Body of pancreas (tissue), 4 donors: ENCODE measurements at regions not wholly inside any gene's neighbourhood (a gene's known extent, or its start where the extent isn't known, plus 50 kb on each side); places are given as distances from the start of the nearest gene placed in this dataset.
A peak's percentile ranks its signal among the peaks of the same experiment; 100 is the strongest.

Experiments
- ATAC-seq: fragments of 150-250 bp; one replicate; pipeline ENCODE4 v1.9.1; 2016
- DNase-seq, 4 donors: peaks; one replicate each; pipeline ENCODE4 v3.0.0-alpha.2; 2019
- H3K27ac ChIP-seq, 4 donors: fragments of 200-600 bp; sonication (generic); 1 replicate in 3 of 4; 2 replicates in 1 of 4; pipeline versions ENCODE4 v1.5.1 to v1.6.1; 2016 to 2019; ENCODE audit warnings: mild to moderate bottlenecking in 1 of 4, mixed read lengths in 1 of 4, moderate library complexity in 1 of 4
- H3K27me3 ChIP-seq, 2 donors: fragments of 200-600 bp; sonication (generic); one replicate each; pipeline ENCODE4 v1.6.0; 2016; ENCODE audit warnings: mild to moderate bottlenecking in 1 of 2
- H3K36me3 ChIP-seq, 2 donors: fragments of 200-600 bp; sonication (generic); replicated peaks in 1 of 2; 2 replicates each; pipeline ENCODE4 v1.5.1; 2016; ENCODE audit warnings: low read depth in 2 of 2; ENCODE audit not compliant: insufficient read depth in 1 of 2
- H3K4me1 ChIP-seq: fragments of 200-600 bp; sonication (generic); one replicate; pipeline ENCODE4 v1.6.0; 2016
- H3K4me3 ChIP-seq, 2 donors: fragments of 200-600 bp; sonication (generic); 1 replicate in 1 of 2; 2 replicates in 1 of 2; pipeline ENCODE4 v1.5.1; 2016 to 2019
- H3K9me3 ChIP-seq, 3 donors: fragments of 200-600 bp; sonication (generic); 1 replicate in 2 of 3; 2 replicates in 1 of 3; pipeline ENCODE4 v1.5.1; 2016
- POLR2A ChIP-seq, 3 donors: fragments of 450-650 bp; IDR thresholded peaks; one replicate each; pipeline ENCODE4 v1.6.1; 2016; ENCODE audit warnings: antibody characterized with exemption in 3 of 3, mild to moderate bottlenecking in 2 of 3
- WGBS, 2 donors: methylation state at CpG; one replicate each; pipeline ENCODE4 v1.1.5; 2017; 5-methylcytosine and 5-hydroxymethylcytosine counted together
- intact Hi-C: fragments of 100-400 bp; cut with DNase I; formaldehyde crosslinking; loops from one replicate; pipeline ENCODE4 v1.15.1; 2023
- TF ChIP-seq, protein P1 (sequence below), 7 experiments: fragments of 450-650 bp in 4 of 7; fragments of 200-600 bp in 3 of 7; sonication (generic) in 3 of 7; IDR thresholded peaks; one replicate each; pipeline ENCODE4 v1.5.1; 2016 to 2019; ENCODE audit warnings: antibody characterized with exemption in 7 of 7

DNA sequence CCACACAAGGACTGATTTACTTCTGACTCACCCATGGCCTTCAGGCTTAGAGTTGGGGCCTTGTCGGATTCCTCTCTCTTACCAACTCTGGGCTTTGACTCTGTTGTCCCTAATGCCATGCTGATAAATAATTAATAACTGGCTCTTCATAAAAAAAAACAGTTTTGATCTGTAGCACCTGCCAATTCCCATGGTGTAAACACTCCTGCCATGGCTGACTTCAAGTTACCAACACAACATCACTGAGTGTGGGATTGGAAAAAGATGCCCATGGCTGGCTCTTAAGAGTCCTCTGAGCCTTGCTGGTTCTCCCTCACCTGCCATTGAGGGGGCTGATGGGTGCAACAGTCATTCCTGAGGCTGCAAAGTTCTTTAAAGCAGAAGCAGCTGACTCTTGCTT is 104.8 kb downstream of the KIF26A start:
- no peaks in the 10 kb centered on the region for H3K36me3 ChIP-seq
- no peaks in the 10 kb centered on the region for H3K9me3 ChIP-seq
- no peak overlapping the region for H3K4me3 ChIP-seq
- peaks cover 16% of the 10 kb centered on the region for H3K4me1 ChIP-seq
- no peak for TF ChIP-seq POLR2A (IDR thresholded peaks at IDR 0.05)
- TF ChIP-seq, protein P1, sequence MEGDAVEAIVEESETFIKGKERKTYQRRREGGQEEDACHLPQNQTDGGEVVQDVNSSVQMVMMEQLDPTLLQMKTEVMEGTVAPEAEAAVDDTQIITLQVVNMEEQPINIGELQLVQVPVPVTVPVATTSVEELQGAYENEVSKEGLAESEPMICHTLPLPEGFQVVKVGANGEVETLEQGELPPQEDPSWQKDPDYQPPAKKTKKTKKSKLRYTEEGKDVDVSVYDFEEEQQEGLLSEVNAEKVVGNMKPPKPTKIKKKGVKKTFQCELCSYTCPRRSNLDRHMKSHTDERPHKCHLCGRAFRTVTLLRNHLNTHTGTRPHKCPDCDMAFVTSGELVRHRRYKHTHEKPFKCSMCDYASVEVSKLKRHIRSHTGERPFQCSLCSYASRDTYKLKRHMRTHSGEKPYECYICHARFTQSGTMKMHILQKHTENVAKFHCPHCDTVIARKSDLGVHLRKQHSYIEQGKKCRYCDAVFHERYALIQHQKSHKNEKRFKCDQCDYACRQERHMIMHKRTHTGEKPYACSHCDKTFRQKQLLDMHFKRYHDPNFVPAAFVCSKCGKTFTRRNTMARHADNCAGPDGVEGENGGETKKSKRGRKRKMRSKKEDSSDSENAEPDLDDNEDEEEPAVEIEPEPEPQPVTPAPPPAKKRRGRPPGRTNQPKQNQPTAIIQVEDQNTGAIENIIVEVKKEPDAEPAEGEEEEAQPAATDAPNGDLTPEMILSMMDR (IDR thresholded peaks at IDR 0.05), result no peak
- H3K27me3 ChIP-seq, result no peaks in the 10 kb centered on the region
- ATAC-seq (no peak), DNase-seq (no peak)
- 87 to 95% methylated on average over 1 of the region's 1 CpG for WGBS, 2 donors
- H3K27ac ChIP-seq, result no peak overlapping the region
- intact Hi-C loops, result no loop called here

DNA sequence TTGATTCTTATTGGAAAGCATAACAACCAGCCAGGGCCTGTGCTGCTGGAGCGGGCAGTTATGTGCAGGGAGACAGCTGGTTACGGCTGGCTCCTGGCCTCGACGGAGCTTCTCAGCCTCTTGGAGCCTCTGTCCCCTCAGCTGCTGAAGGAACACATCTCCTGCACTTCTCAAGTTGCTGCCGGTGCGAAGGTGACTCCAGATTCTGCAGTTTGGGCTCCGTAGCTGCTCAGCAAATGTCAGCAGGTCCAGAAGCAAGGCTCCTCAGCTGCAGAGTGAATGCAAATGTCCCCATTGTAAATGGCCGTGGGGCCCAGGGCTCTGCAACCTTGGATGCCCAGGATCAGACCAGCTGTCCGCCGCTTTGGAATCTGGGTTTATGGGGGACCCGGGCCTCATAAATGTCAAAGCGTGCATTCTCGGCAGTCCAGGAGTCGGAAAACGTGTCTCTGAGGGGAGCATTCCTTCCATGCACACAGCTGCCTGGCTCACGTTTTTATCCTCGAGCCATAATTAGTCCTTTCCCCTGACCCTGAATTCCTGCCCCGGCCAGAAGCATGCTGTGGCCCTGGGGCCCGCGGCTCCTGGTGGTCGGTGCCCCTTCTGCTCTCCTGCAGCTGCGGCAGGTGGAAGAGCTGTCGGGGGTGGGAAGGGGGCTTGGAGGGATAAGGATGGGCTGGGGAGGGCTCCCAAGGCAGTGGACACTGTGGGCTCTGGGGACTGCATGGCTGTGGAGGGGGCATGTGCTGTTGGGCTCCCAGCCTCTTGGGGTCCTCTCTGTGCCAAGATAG is 106.0 kb downstream of the KIF26A start:
- H3K27ac ChIP-seq, result no peak overlapping the region
- peaks cover 10% of the 10 kb centered on the region for H3K4me1 ChIP-seq
- no peak overlapping the region for H3K4me3 ChIP-seq
- peak in 1 of 4 donors; percentile 2 for DNase-seq
- TF ChIP-seq POLR2A (IDR thresholded peaks at IDR 0.05), result no peak
- TF ChIP-seq, protein P1 (IDR thresholded peaks at IDR 0.05), result no peak
- intact Hi-C loops, result no loop called here
- WGBS, 2 donors, result 82 to 85% methylated on average over 5 to 23 of the region's 23 CpGs
- no peaks in the 10 kb centered on the region for H3K9me3 ChIP-seq
- H3K36me3 ChIP-seq, result no peaks in the 10 kb centered on the region
- ATAC-seq, result no peak
- no peaks in the 10 kb centered on the region for H3K27me3 ChIP-seq

DNA sequence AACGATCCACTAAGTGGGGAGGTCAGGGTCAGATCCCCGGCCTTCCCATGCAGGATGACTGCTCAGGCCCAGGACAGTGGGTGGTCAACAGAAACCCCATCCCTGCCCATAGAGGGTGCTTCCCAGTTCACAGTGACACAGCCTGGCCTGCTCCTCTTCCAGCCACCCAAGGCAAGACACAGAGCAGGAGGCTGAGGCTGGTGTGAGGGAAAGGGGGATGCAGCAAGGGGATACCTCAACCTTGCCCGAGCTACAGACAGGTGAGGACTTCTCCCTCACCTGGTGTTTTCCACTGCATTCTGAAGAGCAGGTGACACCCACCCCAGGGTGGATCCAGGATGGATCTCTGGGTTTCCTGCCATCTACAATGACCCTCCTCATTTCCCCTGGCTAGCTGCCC is 106.7 kb downstream of the KIF26A start:
- TF ChIP-seq, protein P1 (IDR thresholded peaks at IDR 0.05), result no peak
- no peak for TF ChIP-seq POLR2A (IDR thresholded peaks at IDR 0.05)
- H3K27ac ChIP-seq, result no peak overlapping the region
- H3K4me1 ChIP-seq, result peaks cover 3% of the 10 kb centered on the region
- no peak for ATAC-seq
- 86 to 88% methylated on average over 2 to 3 of the region's 3 CpGs for WGBS, 2 donors
- intact Hi-C loops, result no loop called here
- H3K36me3 ChIP-seq, result no peaks in the 10 kb centered on the region
- H3K9me3 ChIP-seq, result no peaks in the 10 kb centered on the region
- peak in 2 of 4 donors; percentile 1 to 4 for DNase-seq
- H3K27me3 ChIP-seq, result no peaks in the 10 kb centered on the region
- no peak overlapping the region for H3K4me3 ChIP-seq

DNA sequence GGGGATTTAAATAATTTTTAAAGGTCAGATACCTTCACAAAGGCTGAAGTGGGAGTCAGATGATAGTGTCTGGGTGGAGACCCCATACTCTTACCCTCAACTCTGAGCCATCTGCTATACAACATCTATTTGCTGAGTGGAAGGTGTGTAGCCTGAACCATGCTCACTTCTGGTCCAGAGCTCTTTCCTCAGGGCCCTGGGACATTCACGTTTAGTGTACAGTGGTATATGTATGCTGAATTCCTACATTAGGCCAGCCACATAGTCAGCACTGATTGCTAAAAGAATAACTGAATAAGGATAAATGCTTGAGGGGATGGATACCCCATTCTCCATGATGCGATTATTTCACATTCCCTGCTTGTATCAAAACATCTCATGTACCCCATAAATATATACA is 107.3 kb downstream of the KIF26A start:
- Histone ChIP-seq H3K9me3 (no peaks in the 10 kb centered on the region), H3K27ac (no peak overlapping the region), H3K4me3 (no peak overlapping the region), H3K36me3 (no peaks in the 10 kb centered on the region), H3K27me3 (no peaks in the 10 kb centered on the region), H3K4me1 (no peaks in the 10 kb centered on the region)
- intact Hi-C loops, result no loop called here
- no peak for DNase-seq
- 72 to 73% methylated on average over 2 of the region's 2 CpGs for WGBS, 2 donors
- ATAC-seq, result no peak
- TF ChIP-seq, protein P1 (IDR thresholded peaks at IDR 0.05), result no peak
- TF ChIP-seq POLR2A (IDR thresholded peaks at IDR 0.05), result no peak
